ENCODE measurements at regions not wholly inside any gene's neighbourhood (a gene's known extent, or its start where the extent isn't known, plus 50 kb on each side); places are given as distances from the start of the nearest gene placed in this dataset.

DNA sequence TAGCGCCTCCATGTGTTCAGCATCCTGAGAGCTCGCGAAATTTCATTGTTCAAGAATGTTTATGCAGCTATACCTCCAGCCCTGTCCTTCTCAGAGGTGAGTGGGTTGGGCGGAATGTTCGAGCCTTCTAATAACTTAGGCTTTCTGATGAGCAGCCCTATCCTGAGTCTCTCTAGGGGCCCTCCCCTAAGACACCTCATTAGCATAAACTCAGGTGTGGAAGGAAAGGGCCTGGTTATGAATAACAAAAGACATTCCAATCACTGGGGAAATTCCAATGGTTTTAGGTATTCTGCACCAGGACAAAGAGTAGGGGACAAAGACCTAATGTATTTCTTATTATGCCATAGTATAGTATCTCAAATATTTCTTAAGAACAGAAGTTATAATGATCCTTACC, 138.1 kb upstream of the PDZRN3 start:
- no peak for TF ChIP-seq POLR2AphosphoS5 (IDR thresholded peaks at IDR 0.05)
- TF ChIP-seq, protein P1, sequence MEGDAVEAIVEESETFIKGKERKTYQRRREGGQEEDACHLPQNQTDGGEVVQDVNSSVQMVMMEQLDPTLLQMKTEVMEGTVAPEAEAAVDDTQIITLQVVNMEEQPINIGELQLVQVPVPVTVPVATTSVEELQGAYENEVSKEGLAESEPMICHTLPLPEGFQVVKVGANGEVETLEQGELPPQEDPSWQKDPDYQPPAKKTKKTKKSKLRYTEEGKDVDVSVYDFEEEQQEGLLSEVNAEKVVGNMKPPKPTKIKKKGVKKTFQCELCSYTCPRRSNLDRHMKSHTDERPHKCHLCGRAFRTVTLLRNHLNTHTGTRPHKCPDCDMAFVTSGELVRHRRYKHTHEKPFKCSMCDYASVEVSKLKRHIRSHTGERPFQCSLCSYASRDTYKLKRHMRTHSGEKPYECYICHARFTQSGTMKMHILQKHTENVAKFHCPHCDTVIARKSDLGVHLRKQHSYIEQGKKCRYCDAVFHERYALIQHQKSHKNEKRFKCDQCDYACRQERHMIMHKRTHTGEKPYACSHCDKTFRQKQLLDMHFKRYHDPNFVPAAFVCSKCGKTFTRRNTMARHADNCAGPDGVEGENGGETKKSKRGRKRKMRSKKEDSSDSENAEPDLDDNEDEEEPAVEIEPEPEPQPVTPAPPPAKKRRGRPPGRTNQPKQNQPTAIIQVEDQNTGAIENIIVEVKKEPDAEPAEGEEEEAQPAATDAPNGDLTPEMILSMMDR (IDR thresholded peaks at IDR 0.05) = no peak

Measured in breast epithelium (tissue), 3 donors.